H1 (cell line): ENCODE measurements at regions not wholly inside any gene's neighbourhood (a gene's known extent, or its start where the extent isn't known, plus 50 kb on each side); places are given as distances from the start of the nearest gene placed in this dataset.

Source experiments
- CEBPB ChIP-seq: IDR thresholded peaks from 2 replicates; pipeline ENCODE4 v1.6.1; 2012; ENCODE audit warnings: low read depth, low read length
- CTCF ChIP-seq, 3 experiments: IDR thresholded peaks; 1 replicate in 2 of 3; 2 replicates in 1 of 3; pipeline versions ENCODE4 v1.5.1 to v1.6.1; 2011; ENCODE audit warnings: low read length in 3 of 3, mild to moderate bottlenecking in 3 of 3, inconsistent platforms in 2 of 3, low read depth in 1 of 3, moderate library complexity in 1 of 3; ENCODE audit not compliant: insufficient read depth in 1 of 3; ENCODE audit errors: control extremely low read depth in 1 of 3
- EP300 ChIP-seq, 2 experiments: IDR thresholded peaks; 1 replicate in 1 of 2; 2 replicates in 1 of 2; pipeline ENCODE4 v1.6.1; 2011 to 2012; ENCODE audit warnings: low read depth in 2 of 2, low read length in 2 of 2, mild to moderate bottlenecking in 2 of 2, borderline replicate concordance in 1 of 2, inconsistent platforms in 1 of 2, moderate library complexity in 1 of 2
- KDM5A ChIP-seq: fragments of 200-600 bp; IDR thresholded peaks from 2 replicates; pipeline ENCODE4 v1.7.1; 2012; ENCODE audit warnings: mild to moderate bottlenecking, low read length, inconsistent platforms, mixed read lengths
- SIX5 ChIP-seq: IDR thresholded peaks from 2 replicates; pipeline ENCODE4 v1.6.1; 2011; ENCODE audit warnings: mild to moderate bottlenecking, low read depth, low read length
- SP2 ChIP-seq: IDR thresholded peaks from 2 replicates; pipeline ENCODE4 v1.6.1; 2012; ENCODE audit warnings: mild to moderate bottlenecking, low read length, inconsistent platforms
- TAF1 ChIP-seq: IDR thresholded peaks from 2 replicates; pipeline ENCODE4 v1.6.1; 2011; ENCODE audit warnings: mild to moderate bottlenecking, low read depth, low read length
- TF ChIP-seq, protein P1 (sequence below): IDR thresholded peaks from 2 replicates; pipeline ENCODE4 v1.6.1; 2012; ENCODE audit warnings: low read length, inconsistent platforms

DNA sequence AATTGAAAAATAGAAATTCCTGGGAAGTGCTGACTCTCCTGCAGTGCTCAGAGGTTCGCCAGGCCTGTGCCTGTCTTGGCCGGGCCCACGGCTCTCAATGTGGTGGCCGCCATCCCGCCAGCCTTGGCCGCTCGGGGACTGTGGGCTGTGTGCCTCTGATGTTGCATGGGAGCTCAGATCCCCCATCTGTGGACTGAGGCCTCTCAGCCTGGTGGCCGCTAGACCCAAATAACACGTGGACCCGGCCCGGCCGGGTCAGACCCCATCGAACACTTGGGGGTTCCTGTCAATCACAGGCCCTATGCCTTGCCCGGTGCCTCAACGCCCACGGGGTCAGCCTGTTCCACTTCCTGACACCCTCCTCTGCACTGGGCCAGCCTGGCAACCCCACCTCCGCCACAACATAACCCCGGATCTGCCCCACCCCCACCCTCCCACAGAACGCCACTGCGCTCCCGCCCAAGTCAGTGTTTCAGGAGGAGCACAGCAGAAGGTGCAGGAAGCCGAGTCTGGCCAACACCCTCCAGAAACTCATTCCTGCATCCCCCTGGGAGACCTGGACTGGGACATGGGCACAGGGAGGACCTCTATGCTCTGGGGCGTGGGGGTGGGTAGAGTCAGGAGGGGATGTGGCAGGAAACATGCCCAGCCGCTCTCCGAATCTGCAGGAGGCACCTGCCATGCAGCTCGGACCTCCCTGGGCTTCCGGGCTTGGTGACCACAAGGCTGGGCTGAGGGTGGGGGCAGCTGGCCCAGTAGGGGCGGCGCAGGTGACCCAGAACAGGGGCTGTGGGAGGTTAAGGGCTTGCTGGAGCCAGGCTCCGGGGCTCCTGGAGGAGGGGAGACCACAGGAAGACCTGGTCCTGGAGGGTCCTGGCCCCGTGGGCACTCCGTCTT lies 98.7 kb upstream of the BHLHE23 start (continued):
- TF ChIP-seq EP300 (IDR thresholded peaks at IDR 0.05; ENCODE audit: borderline replicate concordance in 1 of 2, low read depth in 2 of 2, low read length in 2 of 2) = no peak
- no peak for TF ChIP-seq KDM5A
- TF ChIP-seq CEBPB = no peak
- no peak for TF ChIP-seq CTCF (IDR thresholded peaks at IDR 0.05; ENCODE audit: control extremely low read depth in 1 of 3, insufficient read depth in 1 of 3, low read depth in 1 of 3, low read length in 3 of 3)
- no peak for TF ChIP-seq SP2
- no peak for TF ChIP-seq TAF1
- TF ChIP-seq, protein P1, sequence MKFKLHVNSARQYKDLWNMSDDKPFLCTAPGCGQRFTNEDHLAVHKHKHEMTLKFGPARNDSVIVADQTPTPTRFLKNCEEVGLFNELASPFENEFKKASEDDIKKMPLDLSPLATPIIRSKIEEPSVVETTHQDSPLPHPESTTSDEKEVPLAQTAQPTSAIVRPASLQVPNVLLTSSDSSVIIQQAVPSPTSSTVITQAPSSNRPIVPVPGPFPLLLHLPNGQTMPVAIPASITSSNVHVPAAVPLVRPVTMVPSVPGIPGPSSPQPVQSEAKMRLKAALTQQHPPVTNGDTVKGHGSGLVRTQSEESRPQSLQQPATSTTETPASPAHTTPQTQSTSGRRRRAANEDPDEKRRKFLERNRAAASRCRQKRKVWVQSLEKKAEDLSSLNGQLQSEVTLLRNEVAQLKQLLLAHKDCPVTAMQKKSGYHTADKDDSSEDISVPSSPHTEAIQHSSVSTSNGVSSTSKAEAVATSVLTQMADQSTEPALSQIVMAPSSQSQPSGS = no peak
- TF ChIP-seq SIX5 = no peak
